ENCODE measurements at regions not wholly inside any gene's neighbourhood (a gene's known extent, or its start where the extent isn't known, plus 50 kb on each side); places are given as distances from the start of the nearest gene placed in this dataset.

- H3K27ac ChIP-seq: no peak overlapping the region
- TF ChIP-seq CTCF (conservative IDR thresholded peaks at IDR 0.05): no peak
Measured at GRCh38 chr7:9680713-9681112, 1247.3 kb downstream of the NXPH1 start.

GRCh38 chr7:9681284-9681683, 1247.9 kb downstream of the NXPH1 start:
- TF ChIP-seq CTCF (conservative IDR thresholded peaks at IDR 0.05): no peak
- no peak overlapping the region for H3K27ac ChIP-seq

DNA sequence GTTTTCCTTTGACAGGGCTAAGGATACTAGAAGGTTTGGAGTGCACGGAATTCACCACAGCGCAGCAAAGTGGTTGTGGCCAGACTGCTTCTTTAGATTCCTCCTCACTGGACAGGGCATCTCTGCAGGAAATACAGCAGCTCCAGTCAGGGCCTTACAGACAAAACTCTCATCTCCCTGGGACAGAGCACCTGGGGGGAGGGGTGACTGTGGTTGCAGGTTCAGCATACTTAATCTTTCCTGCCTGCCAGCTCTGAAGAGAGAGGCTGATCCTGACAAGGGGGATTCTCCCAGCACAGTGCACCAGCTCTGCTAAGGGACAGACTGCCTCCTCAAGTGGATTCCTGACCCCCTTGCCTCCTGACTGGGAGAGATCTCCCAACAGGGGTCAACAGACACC, 1257.9 kb downstream of the NXPH1 start:
- H3K27ac ChIP-seq: no peak overlapping the region
- TF ChIP-seq CTCF (conservative IDR thresholded peaks at IDR 0.05): no peak

- H3K27ac ChIP-seq: no peak overlapping the region
- no peak for TF ChIP-seq CTCF (conservative IDR thresholded peaks at IDR 0.05)
Measured at GRCh38 chr7:9698375-9698774, 1265.0 kb downstream of the NXPH1 start.

GRCh38 chr7:9709216-9709615, 1264.5 kb upstream of the PHF14 start:
- no peak for TF ChIP-seq CTCF (conservative IDR thresholded peaks at IDR 0.05)
- H3K27ac ChIP-seq: no peak overlapping the region

GRCh38 chr7:9711259-9711918, 1262.3 kb upstream of the PHF14 start:
- H3K27ac ChIP-seq: no peak overlapping the region
- TF ChIP-seq CTCF (conservative IDR thresholded peaks at IDR 0.05): no peak

- no peak overlapping the region for H3K27ac ChIP-seq
- no peak for TF ChIP-seq CTCF (conservative IDR thresholded peaks at IDR 0.05)
Measured at GRCh38 chr7:9718071-9718661, 1255.5 kb upstream of the PHF14 start.
